Keratinocyte (primary cell): ENCODE measurements at regions not wholly inside any gene's neighbourhood (a gene's known extent, or its start where the extent isn't known, plus 50 kb on each side); places are given as distances from the start of the nearest gene placed in this dataset.

Experiments
- DNase-seq: peaks from one replicate; pipeline ENCODE4 v3.0.0-alpha.2; 2011; ENCODE audit warnings: low read depth, missing footprints, low spot score
- FAIRE-seq: peaks from 2 replicates; lab custom pipeline; 2011; peaks lifted over from hg19 to GRCh38; lab: Jason Lieb, UNC
- H2AFZ ChIP-seq: 2 replicates; pipeline ENCODE4 v1.6.0; 2012; ENCODE audit warnings: low read length, control low read depth, inconsistent platforms; ENCODE audit not compliant: control insufficient read depth
- H3K27ac ChIP-seq: 2 replicates; pipeline ENCODE4 v1.5.1; 2011; ENCODE audit warnings: low read length; ENCODE audit not compliant: control insufficient read depth, insufficient read depth
- H3K27me3 ChIP-seq: 3 replicates; pipeline ENCODE4 v1.6.0; 2011; ENCODE audit warnings: low read length; ENCODE audit not compliant: control insufficient read depth, insufficient read depth; ENCODE audit errors: extremely low read depth
- H3K36me3 ChIP-seq, 2 experiments: 2 replicates in 1 of 2; 3 replicates in 1 of 2; pipeline ENCODE4 v1.5.1; 2011; ENCODE audit warnings: low read length in 2 of 2, mild to moderate bottlenecking in 1 of 2; ENCODE audit not compliant: control insufficient read depth in 2 of 2, insufficient read depth in 2 of 2; ENCODE audit errors: extremely low read depth in 1 of 2
- H3K4me1 ChIP-seq: 3 replicates; pipeline ENCODE4 v1.5.1; 2011; ENCODE audit warnings: low read length; ENCODE audit not compliant: control insufficient read depth, insufficient read depth; ENCODE audit errors: extremely low read depth
- H3K4me2 ChIP-seq: 3 replicates; pipeline ENCODE4 v1.6.0; 2011; ENCODE audit warnings: low read depth, low read length; ENCODE audit not compliant: control insufficient read depth, insufficient read depth; ENCODE audit errors: extremely low read depth
- H3K4me3 ChIP-seq, 3 experiments: fragments of 200-600 bp in 1 of 3; sonication (generic) in 1 of 3; 2 replicates in 2 of 3; 3 replicates in 1 of 3; pipeline ENCODE4 v1.5.1; 2011 to 2016; ENCODE audit warnings: low read length in 3 of 3, mild to moderate bottlenecking in 3 of 3, control low read depth in 2 of 3, inconsistent platforms in 1 of 3, low read depth in 1 of 3, mixed read lengths in 1 of 3, mixed run types in 1 of 3, moderate library complexity in 1 of 3; ENCODE audit not compliant: control insufficient read depth in 2 of 3, insufficient read depth in 2 of 3; ENCODE audit errors: extremely low read depth in 1 of 3
- H3K79me2 ChIP-seq: 2 replicates; pipeline ENCODE4 v1.6.0; 2012; ENCODE audit warnings: low read length; ENCODE audit not compliant: control insufficient read depth, insufficient read depth
- H3K9ac ChIP-seq: 3 replicates; pipeline ENCODE4 v1.6.0; 2011; ENCODE audit warnings: low read length; ENCODE audit not compliant: control insufficient read depth, insufficient read depth; ENCODE audit errors: extremely low read depth
- H3K9me1 ChIP-seq: 3 replicates; pipeline ENCODE4 v1.6.0; 2011; ENCODE audit warnings: low read length; ENCODE audit not compliant: control insufficient read depth, insufficient read depth; ENCODE audit errors: extremely low read depth
- H3K9me3 ChIP-seq: 2 replicates; pipeline ENCODE4 v1.5.1; 2012; ENCODE audit warnings: low read depth, low read length; ENCODE audit not compliant: control insufficient read depth
- H4K20me1 ChIP-seq: 3 replicates; pipeline ENCODE4 v1.6.0; 2011; ENCODE audit warnings: low read length; ENCODE audit not compliant: control insufficient read depth, insufficient read depth; ENCODE audit errors: extremely low read depth
- EZH2 ChIP-seq: IDR thresholded peaks from one replicate; pipeline ENCODE4 v1.6.1; 2012; ENCODE audit warnings: inconsistent platforms, mild to moderate bottlenecking, low read length, moderate library complexity
- dilution Hi-C: fragments of 300-500 bp; cut with MboI; formaldehyde crosslinking; loops from one replicate; pipeline ENCODE4 v1.7.0; 2020; ENCODE audit warnings: low sequenced_read_pairs; ENCODE audit not compliant: extremely low pct_ligation_motif_present
- TF ChIP-seq, protein P1 (sequence below), 3 experiments: IDR thresholded peaks in 1 of 3; conservative IDR thresholded peaks in 1 of 3; optimal IDR thresholded peaks in 1 of 3; 2 replicates in 2 of 3; 3 replicates in 1 of 3; pipeline versions ENCODE3 to v1.5.1; 2011; ENCODE audit warnings: low read length in 3 of 3, mild to moderate bottlenecking in 3 of 3, moderate library complexity in 2 of 3, control low read depth in 1 of 3, inconsistent platforms in 1 of 3; ENCODE audit not compliant: insufficient read depth in 2 of 3; ENCODE audit errors: extremely low read depth in 1 of 3

- no peaks in the 10 kb centered on the region for H3K36me3 ChIP-seq
- H3K9me3 ChIP-seq, result no peaks in the 10 kb centered on the region
- no peaks in the 10 kb centered on the region for H3K9me1 ChIP-seq
- no peaks in the 10 kb centered on the region for H3K27me3 ChIP-seq
- no peaks in the 10 kb centered on the region for H3K4me1 ChIP-seq
- no peak overlapping the region for H2AFZ ChIP-seq
- no peak for DNase-seq
- dilution Hi-C loops, result no loop called here
- no peak overlapping the region for H3K4me2 ChIP-seq
- no peaks in the 10 kb centered on the region for H3K79me2 ChIP-seq
- H3K9ac ChIP-seq, result no peak overlapping the region
- no peak for TF ChIP-seq EZH2
- TF ChIP-seq, protein P1, sequence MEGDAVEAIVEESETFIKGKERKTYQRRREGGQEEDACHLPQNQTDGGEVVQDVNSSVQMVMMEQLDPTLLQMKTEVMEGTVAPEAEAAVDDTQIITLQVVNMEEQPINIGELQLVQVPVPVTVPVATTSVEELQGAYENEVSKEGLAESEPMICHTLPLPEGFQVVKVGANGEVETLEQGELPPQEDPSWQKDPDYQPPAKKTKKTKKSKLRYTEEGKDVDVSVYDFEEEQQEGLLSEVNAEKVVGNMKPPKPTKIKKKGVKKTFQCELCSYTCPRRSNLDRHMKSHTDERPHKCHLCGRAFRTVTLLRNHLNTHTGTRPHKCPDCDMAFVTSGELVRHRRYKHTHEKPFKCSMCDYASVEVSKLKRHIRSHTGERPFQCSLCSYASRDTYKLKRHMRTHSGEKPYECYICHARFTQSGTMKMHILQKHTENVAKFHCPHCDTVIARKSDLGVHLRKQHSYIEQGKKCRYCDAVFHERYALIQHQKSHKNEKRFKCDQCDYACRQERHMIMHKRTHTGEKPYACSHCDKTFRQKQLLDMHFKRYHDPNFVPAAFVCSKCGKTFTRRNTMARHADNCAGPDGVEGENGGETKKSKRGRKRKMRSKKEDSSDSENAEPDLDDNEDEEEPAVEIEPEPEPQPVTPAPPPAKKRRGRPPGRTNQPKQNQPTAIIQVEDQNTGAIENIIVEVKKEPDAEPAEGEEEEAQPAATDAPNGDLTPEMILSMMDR (optimal IDR thresholded peaks at IDR 0.05 in 1 of 3, IDR thresholded peaks at IDR 0.05 in 1 of 3, conservative IDR thresholded peaks at IDR 0.05 in 1 of 3; ENCODE audit: extremely low read depth in 1 of 3, insufficient read depth in 2 of 3, low read length in 3 of 3), result no peak
- H3K4me3 ChIP-seq, result no peak overlapping the region
- H4K20me1 ChIP-seq, result no peaks in the 10 kb centered on the region
- FAIRE-seq, result no peak
- no peak overlapping the region for H3K27ac ChIP-seq
Observed at GRCh38 chr4:64670647-64671046, 261.4 kb upstream of the TECRL start.

- TF ChIP-seq, protein P1 (optimal IDR thresholded peaks at IDR 0.05 in 1 of 3, IDR thresholded peaks at IDR 0.05 in 1 of 3, conservative IDR thresholded peaks at IDR 0.05 in 1 of 3; ENCODE audit: extremely low read depth in 1 of 3, insufficient read depth in 2 of 3, low read length in 3 of 3), result no peak
- TF ChIP-seq EZH2, result no peak
- Histone ChIP-seq H3K79me2 (no peaks in the 10 kb centered on the region), H3K36me3 (no peaks in the 10 kb centered on the region), H3K27me3 (no peaks in the 10 kb centered on the region), H3K4me2 (no peak overlapping the region), H3K9me1 (no peaks in the 10 kb centered on the region), H4K20me1 (no peaks in the 10 kb centered on the region), H3K9me3 (no peaks in the 10 kb centered on the region), H3K4me1 (no peaks in the 10 kb centered on the region), H3K9ac (no peak overlapping the region), H2AFZ (no peak overlapping the region), H3K4me3 (no peak overlapping the region), H3K27ac (no peak overlapping the region)
- no peak for DNase-seq
- dilution Hi-C loops, result no loop called here
- no peak for FAIRE-seq
Observed at GRCh38 chr4:64643841-64644240, 234.6 kb upstream of the TECRL start.
